ENCODE measurements at regions not wholly inside any gene's neighbourhood (a gene's known extent, or its start where the extent isn't known, plus 50 kb on each side); places are given as distances from the start of the nearest gene placed in this dataset.

GRCh38 chr16:59701963-59702930, 968.1 kb upstream of the GOT2 start:
- no peak overlapping the region for H3K4me3 ChIP-seq (ENCODE audit: low read depth, low read length)
- no peak for TF ChIP-seq CTCF (IDR thresholded peaks at IDR 0.05; ENCODE audit: low read depth, low read length, missing control alignments)

GRCh38 chr16:59699786-59700185, 965.7 kb upstream of the GOT2 start:
- Histone ChIP-seq H3K4me3 (ENCODE audit: low read depth, low read length) (no peak overlapping the region), H3K27ac (no peak overlapping the region), H3K36me3 (replicated peaks) (no peaks in the 10 kb centered on the region), H3K27me3 (replicated peaks) (no peaks in the 10 kb centered on the region)
- no peak for TF ChIP-seq CTCF (IDR thresholded peaks at IDR 0.05; ENCODE audit: low read depth, low read length, missing control alignments)
- in situ Hi-C loops (cut with HindIII; ENCODE audit: low pct_ligation_motif_present, low sequenced_read_pairs), result no loop called here
- DNase-seq, result no peak

More at GRCh38 chr16:59701963-59702930, 968.1 kb upstream of the GOT2 start:
- in situ Hi-C loops (cut with HindIII; ENCODE audit: low pct_ligation_motif_present, low sequenced_read_pairs), result no loop called here
- no peaks in the 10 kb centered on the region for H3K36me3 ChIP-seq (replicated peaks)
- no peaks in the 10 kb centered on the region for H3K27me3 ChIP-seq (replicated peaks)
- no peak for DNase-seq
- no peak overlapping the region for H3K27ac ChIP-seq

- Histone ChIP-seq H3K27ac (no peak overlapping the region), H3K36me3 (replicated peaks) (no peaks in the 10 kb centered on the region), H3K4me3 (ENCODE audit: low read depth, low read length) (no peak overlapping the region), H3K27me3 (replicated peaks) (no peaks in the 10 kb centered on the region)
- TF ChIP-seq CTCF (IDR thresholded peaks at IDR 0.05; ENCODE audit: low read depth, low read length, missing control alignments), result no peak
- in situ Hi-C loops (cut with HindIII; ENCODE audit: low pct_ligation_motif_present, low sequenced_read_pairs), result no loop called here
- peak; percentile 73 for DNase-seq
These were observed 964.4 kb upstream of the GOT2 start for GRCh38 chr16:59698346-59699020.

GRCh38 chr16:59697761-59698160, 963.6 kb upstream of the GOT2 start:
- in situ Hi-C loops (cut with HindIII; ENCODE audit: low pct_ligation_motif_present, low sequenced_read_pairs), result no loop called here
- Histone ChIP-seq H3K27ac (no peak overlapping the region), H3K4me3 (ENCODE audit: low read depth, low read length) (no peak overlapping the region), H3K27me3 (replicated peaks) (no peaks in the 10 kb centered on the region), H3K36me3 (replicated peaks) (no peaks in the 10 kb centered on the region)
- DNase-seq, result peak; percentile 45
- no peak for TF ChIP-seq CTCF (IDR thresholded peaks at IDR 0.05; ENCODE audit: low read depth, low read length, missing control alignments)

GRCh38 chr16:59697236-59697635, 963.1 kb upstream of the GOT2 start:
- Histone ChIP-seq H3K36me3 (replicated peaks) (no peaks in the 10 kb centered on the region), H3K27ac (no peak overlapping the region), H3K4me3 (ENCODE audit: low read depth, low read length) (no peak overlapping the region), H3K27me3 (replicated peaks) (no peaks in the 10 kb centered on the region)
- in situ Hi-C loops (cut with HindIII; ENCODE audit: low pct_ligation_motif_present, low sequenced_read_pairs), result no loop called here
- no peak for TF ChIP-seq CTCF (IDR thresholded peaks at IDR 0.05; ENCODE audit: low read depth, low read length, missing control alignments)
- DNase-seq, result peak; percentile 6
